Tibial artery (tissue), 4 donors: ENCODE measurements at regions not wholly inside any gene's neighbourhood (a gene's known extent, or its start where the extent isn't known, plus 50 kb on each side); places are given as distances from the start of the nearest gene placed in this dataset.

ENCODE experiments used
- DNase-seq, 2 donors: peaks; one replicate each; pipeline ENCODE4 v3.0.0-alpha.2; 2019
- H3K27ac ChIP-seq, 2 donors: fragments of 200-600 bp; sonication (generic) in 1 of 2; 1 replicate in 1 of 2; 2 replicates in 1 of 2; pipeline ENCODE4 v1.5.1; 2018 to 2019; ENCODE audit warnings: mild to moderate bottlenecking in 1 of 2
- H3K27me3 ChIP-seq, 2 donors: fragments of 200-600 bp; sonication (generic) in 1 of 2; one replicate each; pipeline versions ENCODE4 v1.5.1 to v1.6.0; 2016 to 2019
- H3K36me3 ChIP-seq, 3 donors: fragments of 200-600 bp; sonication (generic) in 2 of 3; one replicate each; pipeline ENCODE4 v1.5.1; 2016 to 2019; ENCODE audit warnings: mild to moderate bottlenecking in 2 of 3
- H3K4me1 ChIP-seq, 4 donors: fragments of 200-600 bp; sonication (generic) in 2 of 4; 1 replicate in 3 of 4; 2 replicates in 1 of 4; pipeline ENCODE4 v1.5.1; 2016 to 2019
- H3K4me3 ChIP-seq, 2 donors: fragments of 200-600 bp; sonication (generic) in 1 of 2; 1 replicate in 1 of 2; 2 replicates in 1 of 2; pipeline ENCODE4 v1.5.1; 2018 to 2019; ENCODE audit warnings: mild to moderate bottlenecking in 2 of 2
- H3K9me3 ChIP-seq, 3 donors: fragments of 200-600 bp; sonication (generic) in 1 of 3; one replicate each; pipeline ENCODE4 v1.5.1; 2016 to 2019
- CTCF ChIP-seq, 2 experiments: fragments of 200-600 bp in 1 of 2; fragments of 450-650 bp in 1 of 2; IDR thresholded peaks; one replicate each; pipeline ENCODE4 v1.5.1; 2017 to 2019; ENCODE audit warnings: antibody characterized with exemption in 2 of 2, mild to moderate bottlenecking in 1 of 2, moderate library complexity in 1 of 2
- intact Hi-C: fragments of 100-400 bp; cut with DNase I; formaldehyde crosslinking; loops from one replicate; pipeline ENCODE4 v1.15.0; 2023; ENCODE audit warnings: low total_unique reads

DNA sequence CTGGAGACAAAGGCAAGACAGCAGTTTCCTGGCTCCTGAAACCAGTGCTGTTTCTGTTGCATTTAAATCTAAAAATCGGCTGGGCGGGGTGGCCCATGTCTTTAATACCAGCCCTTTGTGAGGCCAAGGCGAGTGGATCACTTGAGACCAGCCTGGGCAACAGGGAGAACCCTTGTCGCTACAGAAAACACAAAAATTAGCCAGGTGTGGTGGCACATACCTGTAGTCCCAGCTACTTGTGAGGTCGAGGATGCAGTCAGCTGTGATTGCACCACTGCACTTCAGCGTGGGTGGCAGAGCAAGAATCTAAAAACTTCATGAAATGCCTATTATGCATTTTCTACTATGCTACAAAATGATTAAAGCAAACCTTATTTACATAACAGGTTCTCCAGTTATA, 205.4 kb upstream of the ITM2A start:
- DNase-seq, result no peak
- no peak for TF ChIP-seq CTCF (IDR thresholded peaks at IDR 0.05)
- no peaks in the 10 kb centered on the region for H3K36me3 ChIP-seq
- intact Hi-C loops, result no loop called here
- H3K27ac ChIP-seq, result no peak overlapping the region
- H3K4me1 ChIP-seq, result no peaks in the 10 kb centered on the region
- H3K4me3 ChIP-seq, result no peak overlapping the region
- no peaks in the 10 kb centered on the region for H3K27me3 ChIP-seq
- H3K9me3 ChIP-seq, result peaks cover 0 to 6% (median 0%) of the 10 kb centered on the region in 3 donors

GRCh38 chrX:79570524-79571240, 203.5 kb upstream of the ITM2A start:
- no peaks in the 10 kb centered on the region for H3K4me1 ChIP-seq
- DNase-seq, result no peak
- H3K36me3 ChIP-seq, result no peaks in the 10 kb centered on the region
- H3K4me3 ChIP-seq, result no peak overlapping the region
- intact Hi-C loops, result loop anchor here (2.0 kb wide), 1 partner anchor 48 kb away; no protein-coding TSS in a partner anchor
- no peak overlapping the region for H3K27ac ChIP-seq
- no peak for TF ChIP-seq CTCF (IDR thresholded peaks at IDR 0.05)
- H3K9me3 ChIP-seq, result peaks cover 0 to 6% (median 0%) of the 10 kb centered on the region in 3 donors
- H3K27me3 ChIP-seq, result no peaks in the 10 kb centered on the region

DNA sequence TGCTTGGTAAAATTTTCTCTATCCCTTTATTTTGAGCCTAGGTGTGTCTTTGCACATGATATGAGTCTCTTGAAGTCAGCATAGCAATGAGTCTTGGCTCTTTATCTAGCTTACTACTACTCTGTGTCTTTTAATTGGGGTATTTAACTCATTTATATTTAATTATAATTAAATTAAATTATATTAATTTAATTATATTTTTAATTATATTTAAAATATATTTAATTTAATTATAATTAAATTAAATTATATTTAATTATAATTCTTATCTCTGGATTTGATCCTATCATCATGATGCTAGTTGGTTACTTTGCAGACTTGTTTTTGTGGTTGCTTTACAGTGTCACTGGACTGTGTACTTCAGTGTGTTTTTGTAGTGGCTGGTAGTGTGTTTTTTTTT, 201.2 kb upstream of the ITM2A start:
- no peak for DNase-seq
- intact Hi-C loops, result no loop called here
- peaks cover 0 to 6% (median 0%) of the 10 kb centered on the region in 3 donors for H3K9me3 ChIP-seq
- no peaks in the 10 kb centered on the region for H3K4me1 ChIP-seq
- TF ChIP-seq CTCF (IDR thresholded peaks at IDR 0.05), result no peak
- H3K4me3 ChIP-seq, result no peak overlapping the region
- H3K27ac ChIP-seq, result no peak overlapping the region
- H3K27me3 ChIP-seq, result no peaks in the 10 kb centered on the region
- no peaks in the 10 kb centered on the region for H3K36me3 ChIP-seq

DNA sequence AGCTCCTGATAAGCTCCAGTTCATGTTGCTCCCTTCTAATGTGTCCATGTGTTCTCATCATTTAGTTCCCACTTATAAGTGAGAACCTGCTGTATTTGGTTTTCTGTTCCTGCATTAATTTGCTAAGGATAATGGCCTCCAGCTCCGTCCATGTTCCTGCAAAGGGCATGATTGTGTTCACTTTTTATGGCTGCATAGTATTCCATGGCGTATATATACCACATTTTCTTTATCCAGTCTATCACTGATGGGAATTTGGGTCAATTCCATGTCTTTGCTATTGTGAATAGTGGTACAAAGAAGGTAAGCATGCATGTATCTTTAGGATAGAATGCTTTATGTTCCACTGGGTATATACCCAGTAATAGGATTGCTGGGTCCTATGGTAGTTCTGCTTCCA, 197.2 kb upstream of the ITM2A start:
- no peak overlapping the region for H3K4me3 ChIP-seq
- no peak for DNase-seq
- H3K4me1 ChIP-seq, result no peaks in the 10 kb centered on the region
- no peaks in the 10 kb centered on the region for H3K36me3 ChIP-seq
- no peaks in the 10 kb centered on the region for H3K27me3 ChIP-seq
- no peak overlapping the region for H3K27ac ChIP-seq
- no peak for TF ChIP-seq CTCF (IDR thresholded peaks at IDR 0.05)
- intact Hi-C loops, result no loop called here
- peaks cover 0 to 6% (median 0%) of the 10 kb centered on the region in 3 donors for H3K9me3 ChIP-seq

DNA sequence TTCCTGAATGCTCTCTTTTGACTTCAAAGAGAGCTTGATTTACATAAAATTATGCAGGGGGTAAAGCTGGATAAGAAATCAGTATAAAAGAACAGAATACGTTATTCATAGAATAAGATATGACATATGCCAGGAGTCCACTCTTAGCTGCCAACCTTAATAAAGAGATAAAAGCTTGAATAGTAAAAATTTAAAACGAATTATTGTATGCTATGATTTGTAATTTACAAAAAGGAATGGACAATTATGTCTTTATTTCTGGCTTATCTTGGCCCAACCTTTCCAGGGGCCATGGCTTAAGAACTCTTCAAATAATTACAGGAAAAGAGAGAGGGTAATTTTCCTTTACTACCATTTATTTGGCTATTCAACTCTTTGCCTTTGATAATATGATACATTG, 192.2 kb upstream of the ITM2A start:
- Histone ChIP-seq H3K27me3 (no peaks in the 10 kb centered on the region), H3K27ac (no peak overlapping the region), H3K36me3 (no peaks in the 10 kb centered on the region), H3K9me3 (peaks cover 0 to 5% (median 0%) of the 10 kb centered on the region in 3 donors), H3K4me1 (no peaks in the 10 kb centered on the region), H3K4me3 (no peak overlapping the region)
- no peak for TF ChIP-seq CTCF (IDR thresholded peaks at IDR 0.05)
- intact Hi-C loops, result no loop called here
- DNase-seq, result no peak
